Panc1 (cell line): ENCODE measurements at regions not wholly inside any gene's neighbourhood (a gene's known extent, or its start where the extent isn't known, plus 50 kb on each side); places are given as distances from the start of the nearest gene placed in this dataset.

Experiments
- ATAC-seq: fragments of 200-7000 bp; cut with Tn5 transposase; 2 replicates; pipeline ENCODE4 v1.9.1; 2020; ENCODE audit warnings: mild to moderate bottlenecking, moderate library complexity
- BruUV-seq: library from RNA; stranded (reverse); fragments of 400-500 nt; replicated peaks from 2 replicates; lab custom pipeline; 2021; lab: Mats Ljungman, UMichigan
- CTCF ChIA-PET: fragments of 300-600 bp; sonication (Branson Sonifier 250); formaldehyde crosslinking; loops from one replicate; lab custom pipeline; 2022; ENCODE audit warnings: antibody characterized with exemption; lab: Charles Lee
- POLR2A ChIA-PET: fragments of 300-600 bp; sonication (Branson Sonifier 250); formaldehyde crosslinking; loops from one replicate; lab custom pipeline; 2022; ENCODE audit warnings: antibody characterized with exemption; lab: Charles Lee
- DNase-seq: peaks from one replicate; pipeline ENCODE4 v3.0.0-alpha.2; 2010; ENCODE audit warnings: low read depth, low spot score
- H3K27ac ChIP-seq: 2 replicates; pipeline ENCODE4 v1.5.1; 2011; ENCODE audit warnings: mild to moderate bottlenecking, low read length, inconsistent platforms
- H3K27me3 ChIP-seq: fragments of 200-500 bp; sonication (Bioruptor generic); 2 replicates; pipeline ENCODE4 v1.6.0; 2014; ENCODE audit warnings: low read length, inconsistent platforms; ENCODE audit not compliant: control insufficient read depth, insufficient read depth
- H3K36me3 ChIP-seq: fragments of 200-500 bp; sonication (Bioruptor generic); 2 replicates; pipeline ENCODE4 v1.5.1; 2014; ENCODE audit warnings: inconsistent platforms, mild to moderate bottlenecking, low read length, moderate library complexity; ENCODE audit not compliant: control insufficient read depth, insufficient read depth
- H3K4me1 ChIP-seq: 2 replicates; pipeline ENCODE4 v1.5.1; 2011; ENCODE audit warnings: inconsistent platforms, mild to moderate bottlenecking, low read length, moderate library complexity; ENCODE audit not compliant: control insufficient read depth, insufficient read depth
- H3K4me3 ChIP-seq, 2 experiments: 2 replicates each; pipeline ENCODE4 v1.5.1; 2011 to 2012; ENCODE audit warnings: low read depth in 2 of 2, low read length in 2 of 2, mild to moderate bottlenecking in 2 of 2, inconsistent platforms in 1 of 2, moderate library complexity in 1 of 2
- H3K9me3 ChIP-seq: fragments of 200-500 bp; sonication (Bioruptor generic); 2 replicates; pipeline ENCODE4 v1.5.1; 2014; ENCODE audit warnings: low read depth, mild to moderate bottlenecking, inconsistent platforms, low read length, moderate library complexity; ENCODE audit not compliant: control insufficient read depth, insufficient read depth
- CTCF ChIP-seq: fragments of 450-650 bp; IDR thresholded peaks from 2 replicates; pipeline ENCODE4 v1.5.1; 2017; ENCODE audit warnings: mild to moderate bottlenecking
- POLR2AphosphoS5 ChIP-seq: IDR thresholded peaks from 2 replicates; pipeline ENCODE4 v1.6.1; 2012; ENCODE audit warnings: mild to moderate bottlenecking, low read depth, low read length, moderate library complexity
- REST ChIP-seq, 2 experiments: IDR thresholded peaks; 2 replicates each; pipeline ENCODE4 v1.6.1; 2011 to 2012; ENCODE audit warnings: low read depth in 2 of 2, control low read depth in 1 of 2, low read length in 1 of 2, mild to moderate bottlenecking in 1 of 2, moderate library complexity in 1 of 2; ENCODE audit not compliant: insufficient read depth in 1 of 2
- SIN3A ChIP-seq: IDR thresholded peaks from 2 replicates; pipeline ENCODE4 v1.6.1; 2012; ENCODE audit warnings: low read depth, mild to moderate bottlenecking, low read length, moderate library complexity, borderline replicate concordance; ENCODE audit not compliant: insufficient read depth
- TCF7L2 ChIP-seq: IDR thresholded peaks from 2 replicates; pipeline ENCODE4 v1.6.1; 2011; ENCODE audit warnings: mild to moderate bottlenecking, low read depth, low read length, inconsistent platforms
- in situ Hi-C: cut with HindIII; loops from 2 replicates; pipeline ENCODE4 v1.10.0; 2016; ENCODE audit warnings: low sequenced_read_pairs, low pct_unique_long_range_greater_than_20kb
- intact Hi-C: fragments of 100-400 bp; cut with micrococcal nuclease; formaldehyde crosslinking; loops from one replicate; pipeline ENCODE4 v1.10.0; 2022; ENCODE audit not compliant: unreplicated experiment

- BruUV-seq = no TSS peak
- intact Hi-C loops = no loop called here
- no peak overlapping the region for H3K4me3 ChIP-seq
- H3K9me3 ChIP-seq = no peaks in the 10 kb centered on the region
- in situ Hi-C loops = no loop called here
- no peak overlapping the region for H3K27ac ChIP-seq
- CTCF ChIA-PET = no interaction called here
- H3K4me1 ChIP-seq = no peaks in the 10 kb centered on the region
- DNase-seq (no peak), ATAC-seq (no peak)
- POLR2A ChIA-PET = no interaction called here
- TF ChIP-seq POLR2AphosphoS5 (no peak), REST (IDR thresholded peaks at IDR 0.05; ENCODE audit: insufficient read depth in 1 of 2, low read depth in 2 of 2, low read length in 1 of 2) (no peak), SIN3A (no peak), TCF7L2 (no peak), CTCF (no peak)
- no peaks in the 10 kb centered on the region for H3K36me3 ChIP-seq
- H3K27me3 ChIP-seq = no peaks in the 10 kb centered on the region
Measured at GRCh38 chr18:72638376-72638775, 94.2 kb upstream of the CBLN2 start.

DNA sequence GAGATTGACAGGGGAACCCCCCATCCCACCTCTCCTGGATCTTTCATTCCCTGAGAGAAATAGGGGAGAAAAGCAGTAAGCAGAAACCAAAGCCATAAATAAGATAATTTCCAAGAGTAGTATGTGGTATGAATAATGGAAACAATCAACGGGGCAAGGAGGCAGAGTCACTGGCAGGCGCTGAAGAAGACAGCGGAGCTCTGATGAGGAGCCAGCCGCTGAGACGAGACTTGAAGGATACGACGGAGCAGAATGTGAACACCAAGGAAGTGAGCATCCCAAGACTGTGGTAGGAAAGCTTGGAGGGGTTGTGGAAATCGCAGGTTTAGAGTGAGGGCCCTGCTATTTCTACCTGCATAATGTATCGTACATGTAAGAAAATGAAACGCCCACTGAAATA is 93.6 kb upstream of the CBLN2 start:
- H3K27ac ChIP-seq = no peak overlapping the region
- in situ Hi-C loops = no loop called here
- no peaks in the 10 kb centered on the region for H3K4me1 ChIP-seq
- BruUV-seq = no TSS peak
- ChIA-PET POLR2A (no interaction called here), CTCF (no interaction called here)
- H3K36me3 ChIP-seq = no peaks in the 10 kb centered on the region
- intact Hi-C loops = no loop called here
- ATAC-seq (no peak), DNase-seq (no peak)
- no peak overlapping the region for H3K4me3 ChIP-seq
- no peaks in the 10 kb centered on the region for H3K27me3 ChIP-seq
- no peak for TF ChIP-seq SIN3A
- TF ChIP-seq REST (IDR thresholded peaks at IDR 0.05; ENCODE audit: insufficient read depth in 1 of 2, low read depth in 2 of 2, low read length in 1 of 2) = no peak
- no peak for TF ChIP-seq TCF7L2
- no peak for TF ChIP-seq CTCF
- TF ChIP-seq POLR2AphosphoS5 = no peak
- no peaks in the 10 kb centered on the region for H3K9me3 ChIP-seq
